ENCODE measurements at regions not wholly inside any gene's neighbourhood (a gene's known extent, or its start where the extent isn't known, plus 50 kb on each side); places are given as distances from the start of the nearest gene placed in this dataset.

- Histone ChIP-seq H2AFZ (ENCODE audit: low read length) (no peak overlapping the region), H3K36me3 (ENCODE audit: insufficient read depth, low read length) (no peaks in the 10 kb centered on the region), H3K4me3 (ENCODE audit: low read depth, low read length, poor library complexity, severe bottlenecking) (no peak overlapping the region), H3K79me2 (ENCODE audit: insufficient read depth, low read depth, low read length) (no peaks in the 10 kb centered on the region), H3K27ac (ENCODE audit: low read depth, low read length, poor library complexity, severe bottlenecking) (no peak overlapping the region), H3K4me1 (ENCODE audit: insufficient read depth, low read length, poor library complexity, severe bottlenecking) (no peaks in the 10 kb centered on the region), H4K20me1 (ENCODE audit: insufficient read depth, low read length) (no peaks in the 10 kb centered on the region), H3K4me2 (ENCODE audit: low read length) (no peak overlapping the region), H3K9me3 (ENCODE audit: low read length) (no peaks in the 10 kb centered on the region), H3K9me2 (ENCODE audit: insufficient read depth, low read length) (no peaks in the 10 kb centered on the region)
- CTCF ChIA-PET (ENCODE audit: unreplicated experiment) = no interaction called here
- POLR2A ChIA-PET = no interaction called here
- DNase-seq (ENCODE audit: low spot score) = no peak
- BruUV-seq (replicated peaks) = no TSS peak
- TF ChIP-seq CTCF (conservative IDR thresholded peaks at IDR 0.05; ENCODE audit: low read length) (no peak), EZH2phosphoT487 (IDR thresholded peaks at IDR 0.05; ENCODE audit: borderline replicate concordance, low read depth, low read length) (no peak)
- intact Hi-C loops (cut with micrococcal nuclease; ENCODE audit: unreplicated experiment) = no loop called here
Observed at GRCh38 chr3:10629671-10630040, 124.3 kb upstream of the ATP2B2 start.

- no peaks in the 10 kb centered on the region for H3K9me3 ChIP-seq (ENCODE audit: low read length)
- POLR2A ChIA-PET = no interaction called here
- no peak for DNase-seq (ENCODE audit: low spot score)
- H2AFZ ChIP-seq (ENCODE audit: low read length) = no peak overlapping the region
- H3K36me3 ChIP-seq (ENCODE audit: insufficient read depth, low read length) = no peaks in the 10 kb centered on the region
- intact Hi-C loops (cut with micrococcal nuclease; ENCODE audit: unreplicated experiment) = no loop called here
- H3K4me3 ChIP-seq (ENCODE audit: low read depth, low read length, poor library complexity, severe bottlenecking) = no peak overlapping the region
- H3K4me1 ChIP-seq (ENCODE audit: insufficient read depth, low read length, poor library complexity, severe bottlenecking) = no peaks in the 10 kb centered on the region
- TF ChIP-seq CTCF (conservative IDR thresholded peaks at IDR 0.05; ENCODE audit: low read length) (no peak), EZH2phosphoT487 (IDR thresholded peaks at IDR 0.05; ENCODE audit: borderline replicate concordance, low read depth, low read length) (no peak)
- no TSS peak for BruUV-seq (replicated peaks)
- no peak overlapping the region for H3K27ac ChIP-seq (ENCODE audit: low read depth, low read length, poor library complexity, severe bottlenecking)
- no peak overlapping the region for H3K4me2 ChIP-seq (ENCODE audit: low read length)
- H3K9me2 ChIP-seq (ENCODE audit: insufficient read depth, low read length) = no peaks in the 10 kb centered on the region
- H3K79me2 ChIP-seq (ENCODE audit: insufficient read depth, low read depth, low read length) = no peaks in the 10 kb centered on the region
- CTCF ChIA-PET (ENCODE audit: unreplicated experiment) = no interaction called here
- H4K20me1 ChIP-seq (ENCODE audit: insufficient read depth, low read length) = no peaks in the 10 kb centered on the region
Observed at GRCh38 chr3:10631224-10631623, 125.8 kb upstream of the ATP2B2 start.

- no peak overlapping the region for H3K27ac ChIP-seq (ENCODE audit: low read depth, low read length, poor library complexity, severe bottlenecking)
- no peak overlapping the region for H2AFZ ChIP-seq (ENCODE audit: low read length)
- H3K4me2 ChIP-seq (ENCODE audit: low read length) = no peak overlapping the region
- no peaks in the 10 kb centered on the region for H4K20me1 ChIP-seq (ENCODE audit: insufficient read depth, low read length)
- intact Hi-C loops (cut with micrococcal nuclease; ENCODE audit: unreplicated experiment) = no loop called here
- ChIA-PET POLR2A (no interaction called here), CTCF (ENCODE audit: unreplicated experiment) (no interaction called here)
- BruUV-seq (replicated peaks) = no TSS peak
- DNase-seq (ENCODE audit: low spot score) = no peak
- no peaks in the 10 kb centered on the region for H3K36me3 ChIP-seq (ENCODE audit: insufficient read depth, low read length)
- H3K9me3 ChIP-seq (ENCODE audit: low read length) = no peaks in the 10 kb centered on the region
- no peaks in the 10 kb centered on the region for H3K4me1 ChIP-seq (ENCODE audit: insufficient read depth, low read length, poor library complexity, severe bottlenecking)
- TF ChIP-seq EZH2phosphoT487 (IDR thresholded peaks at IDR 0.05; ENCODE audit: borderline replicate concordance, low read depth, low read length) (no peak), CTCF (conservative IDR thresholded peaks at IDR 0.05; ENCODE audit: low read length) (no peak)
- no peaks in the 10 kb centered on the region for H3K79me2 ChIP-seq (ENCODE audit: insufficient read depth, low read depth, low read length)
- H3K4me3 ChIP-seq (ENCODE audit: low read depth, low read length, poor library complexity, severe bottlenecking) = no peak overlapping the region
- H3K9me2 ChIP-seq (ENCODE audit: insufficient read depth, low read length) = no peaks in the 10 kb centered on the region
Observed at GRCh38 chr3:10632125-10632524, 126.7 kb upstream of the ATP2B2 start.

All from OCI-LY7 (cell line).